ENCODE measurements at regions not wholly inside any gene's neighbourhood (a gene's known extent, or its start where the extent isn't known, plus 50 kb on each side); places are given as distances from the start of the nearest gene placed in this dataset.

DNA sequence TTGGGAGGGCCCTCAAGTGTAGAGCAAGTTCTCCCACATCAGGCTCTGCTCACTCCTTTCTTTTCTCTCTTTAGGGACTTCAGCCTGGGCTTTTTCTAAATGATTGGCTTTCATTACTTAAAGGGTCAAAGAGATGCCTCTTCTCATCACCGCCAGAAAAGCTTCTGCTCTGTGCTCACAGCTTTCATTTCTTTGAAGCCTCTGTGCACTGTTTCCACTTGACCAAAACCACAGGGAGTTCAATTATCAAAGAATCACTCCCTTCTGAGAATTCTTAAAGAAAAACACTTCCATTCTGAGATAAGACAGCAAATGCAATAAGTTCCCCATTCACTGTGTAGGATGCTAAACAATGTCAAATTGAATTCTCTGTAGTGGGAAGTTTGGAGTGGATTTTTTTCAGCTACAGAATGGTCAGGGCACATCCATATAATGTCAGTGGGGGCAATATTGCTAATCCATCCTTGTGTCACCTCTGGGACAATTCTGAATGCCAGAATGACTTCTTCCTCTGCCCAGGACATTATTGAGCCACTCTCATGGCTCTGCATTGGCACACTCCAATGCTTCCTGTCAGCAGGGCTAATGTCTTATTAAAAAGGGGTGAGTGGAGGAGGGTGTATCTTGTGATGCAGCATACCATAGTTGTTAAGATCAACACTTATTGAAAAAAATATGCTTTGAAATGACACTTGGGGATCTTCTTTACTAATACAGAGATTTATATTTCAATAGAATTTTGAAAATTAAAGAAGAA, 217.6 kb downstream of the SNCA start:
- BruUV-seq (replicated peaks) = no TSS peak
- no peaks in the 10 kb centered on the region for H3K4me1 ChIP-seq (ENCODE audit: control insufficient read depth, insufficient read depth, low read length)
- no peak overlapping the region for H3K4me3 ChIP-seq
- no peak for FAIRE-seq
- ChIA-PET POLR2A (no interaction called here), CTCF (no interaction called here), RAD21 (ENCODE audit: unreplicated experiment) (no interaction called here), SMC1A (ENCODE audit: uncharacterized antibody, unreplicated experiment) (no interaction called here)
- intact Hi-C loops (cut with micrococcal nuclease; ENCODE audit: unreplicated experiment) (no loop called here), in situ Hi-C loops (cut with MboI) (no loop called here)
- no peak overlapping the region for H3K9ac ChIP-seq (ENCODE audit: control insufficient read depth, insufficient read depth, low read length)
- H3K27ac ChIP-seq (ENCODE audit: control insufficient read depth, insufficient read depth) = no peak overlapping the region
- no peaks in the 10 kb centered on the region for H4K20me1 ChIP-seq (ENCODE audit: control insufficient read depth, insufficient read depth)
- H3K79me2 ChIP-seq (ENCODE audit: control insufficient read depth, insufficient read depth, low read length) = no peaks in the 10 kb centered on the region
- no peaks in the 10 kb centered on the region for H3K36me3 ChIP-seq (ENCODE audit: control insufficient read depth in 2 of 2, insufficient read depth in 2 of 2, low read length in 1 of 2)
- no peak for DNase-seq (ENCODE audit: low read depth, low spot score)
- no peak overlapping the region for H2AFZ ChIP-seq (ENCODE audit: control insufficient read depth, low read depth, low read length)
- ATAC-seq = peak; percentile 48
- H3K27me3 ChIP-seq (replicated peaks in 1 of 2; ENCODE audit: control insufficient read depth in 2 of 2, insufficient read depth in 2 of 2, low read length in 1 of 2) = no peaks in the 10 kb centered on the region
- H3K9me3 ChIP-seq (replicated peaks; ENCODE audit: control insufficient read depth, insufficient read depth, low read length) = no peaks in the 10 kb centered on the region
- 0% methylated on average over 1 of the region's 1 CpG for WGBS (ENCODE audit: insufficient coverage, insufficient replicate concordance, low lambda C conversion rate, missing lambda C conversion rate)
- no peak overlapping the region for H3K4me2 ChIP-seq (ENCODE audit: control insufficient read depth, insufficient read depth)
- TF ChIP-seq, protein P1, sequence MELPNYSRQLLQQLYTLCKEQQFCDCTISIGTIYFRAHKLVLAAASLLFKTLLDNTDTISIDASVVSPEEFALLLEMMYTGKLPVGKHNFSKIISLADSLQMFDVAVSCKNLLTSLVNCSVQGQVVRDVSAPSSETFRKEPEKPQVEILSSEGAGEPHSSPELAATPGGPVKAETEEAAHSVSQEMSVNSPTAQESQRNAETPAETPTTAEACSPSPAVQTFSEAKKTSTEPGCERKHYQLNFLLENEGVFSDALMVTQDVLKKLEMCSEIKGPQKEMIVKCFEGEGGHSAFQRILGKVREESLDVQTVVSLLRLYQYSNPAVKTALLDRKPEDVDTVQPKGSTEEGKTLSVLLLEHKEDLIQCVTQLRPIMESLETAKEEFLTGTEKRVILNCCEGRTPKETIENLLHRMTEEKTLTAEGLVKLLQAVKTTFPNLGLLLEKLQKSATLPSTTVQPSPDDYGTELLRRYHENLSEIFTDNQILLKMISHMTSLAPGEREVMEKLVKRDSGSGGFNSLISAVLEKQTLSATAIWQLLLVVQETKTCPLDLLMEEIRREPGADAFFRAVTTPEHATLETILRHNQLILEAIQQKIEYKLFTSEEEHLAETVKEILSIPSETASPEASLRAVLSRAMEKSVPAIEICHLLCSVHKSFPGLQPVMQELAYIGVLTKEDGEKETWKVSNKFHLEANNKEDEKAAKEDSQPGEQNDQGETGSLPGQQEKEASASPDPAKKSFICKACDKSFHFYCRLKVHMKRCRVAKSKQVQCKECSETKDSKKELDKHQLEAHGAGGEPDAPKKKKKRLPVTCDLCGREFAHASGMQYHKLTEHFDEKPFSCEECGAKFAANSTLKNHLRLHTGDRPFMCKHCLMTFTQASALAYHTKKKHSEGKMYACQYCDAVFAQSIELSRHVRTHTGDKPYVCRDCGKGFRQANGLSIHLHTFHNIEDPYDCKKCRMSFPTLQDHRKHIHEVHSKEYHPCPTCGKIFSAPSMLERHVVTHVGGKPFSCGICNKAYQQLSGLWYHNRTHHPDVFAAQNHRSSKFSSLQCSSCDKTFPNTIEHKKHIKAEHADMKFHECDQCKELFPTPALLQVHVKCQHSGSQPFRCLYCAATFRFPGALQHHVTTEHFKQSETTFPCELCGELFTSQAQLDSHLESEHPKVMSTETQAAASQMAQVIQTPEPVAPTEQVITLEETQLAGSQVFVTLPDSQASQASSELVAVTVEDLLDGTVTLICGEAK (IDR thresholded peaks at IDR 0.05; ENCODE audit: borderline replicate concordance) = no peak
- TF ChIP-seq RB1 (IDR thresholded peaks at IDR 0.05; ENCODE audit: borderline replicate concordance) (no peak), CBX5 (IDR thresholded peaks at IDR 0.05; ENCODE audit: low read depth) (no peak), FOS (IDR thresholded peaks at IDR 0.05; ENCODE audit: borderline replicate concordance, extremely low read depth, insufficient read length) (no peak), SP1 (IDR thresholded peaks at IDR 0.05; ENCODE audit: low read depth, low read length) (no peak), HDGF (IDR thresholded peaks at IDR 0.05) (no peak), NR2F1 (conservative IDR thresholded peaks at IDR 0.05) (no peak), RBBP5 (conservative IDR thresholded peaks at IDR 0.05) (no peak), SMAD5 (IDR thresholded peaks at IDR 0.05; ENCODE audit: low read depth) (no peak)
- TF ChIP-seq, protein P2, sequence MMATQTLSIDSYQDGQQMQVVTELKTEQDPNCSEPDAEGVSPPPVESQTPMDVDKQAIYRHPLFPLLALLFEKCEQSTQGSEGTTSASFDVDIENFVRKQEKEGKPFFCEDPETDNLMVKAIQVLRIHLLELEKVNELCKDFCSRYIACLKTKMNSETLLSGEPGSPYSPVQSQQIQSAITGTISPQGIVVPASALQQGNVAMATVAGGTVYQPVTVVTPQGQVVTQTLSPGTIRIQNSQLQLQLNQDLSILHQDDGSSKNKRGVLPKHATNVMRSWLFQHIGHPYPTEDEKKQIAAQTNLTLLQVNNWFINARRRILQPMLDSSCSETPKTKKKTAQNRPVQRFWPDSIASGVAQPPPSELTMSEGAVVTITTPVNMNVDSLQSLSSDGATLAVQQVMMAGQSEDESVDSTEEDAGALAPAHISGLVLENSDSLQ (IDR thresholded peaks at IDR 0.05) = no peak
- TF ChIP-seq, protein P3, sequence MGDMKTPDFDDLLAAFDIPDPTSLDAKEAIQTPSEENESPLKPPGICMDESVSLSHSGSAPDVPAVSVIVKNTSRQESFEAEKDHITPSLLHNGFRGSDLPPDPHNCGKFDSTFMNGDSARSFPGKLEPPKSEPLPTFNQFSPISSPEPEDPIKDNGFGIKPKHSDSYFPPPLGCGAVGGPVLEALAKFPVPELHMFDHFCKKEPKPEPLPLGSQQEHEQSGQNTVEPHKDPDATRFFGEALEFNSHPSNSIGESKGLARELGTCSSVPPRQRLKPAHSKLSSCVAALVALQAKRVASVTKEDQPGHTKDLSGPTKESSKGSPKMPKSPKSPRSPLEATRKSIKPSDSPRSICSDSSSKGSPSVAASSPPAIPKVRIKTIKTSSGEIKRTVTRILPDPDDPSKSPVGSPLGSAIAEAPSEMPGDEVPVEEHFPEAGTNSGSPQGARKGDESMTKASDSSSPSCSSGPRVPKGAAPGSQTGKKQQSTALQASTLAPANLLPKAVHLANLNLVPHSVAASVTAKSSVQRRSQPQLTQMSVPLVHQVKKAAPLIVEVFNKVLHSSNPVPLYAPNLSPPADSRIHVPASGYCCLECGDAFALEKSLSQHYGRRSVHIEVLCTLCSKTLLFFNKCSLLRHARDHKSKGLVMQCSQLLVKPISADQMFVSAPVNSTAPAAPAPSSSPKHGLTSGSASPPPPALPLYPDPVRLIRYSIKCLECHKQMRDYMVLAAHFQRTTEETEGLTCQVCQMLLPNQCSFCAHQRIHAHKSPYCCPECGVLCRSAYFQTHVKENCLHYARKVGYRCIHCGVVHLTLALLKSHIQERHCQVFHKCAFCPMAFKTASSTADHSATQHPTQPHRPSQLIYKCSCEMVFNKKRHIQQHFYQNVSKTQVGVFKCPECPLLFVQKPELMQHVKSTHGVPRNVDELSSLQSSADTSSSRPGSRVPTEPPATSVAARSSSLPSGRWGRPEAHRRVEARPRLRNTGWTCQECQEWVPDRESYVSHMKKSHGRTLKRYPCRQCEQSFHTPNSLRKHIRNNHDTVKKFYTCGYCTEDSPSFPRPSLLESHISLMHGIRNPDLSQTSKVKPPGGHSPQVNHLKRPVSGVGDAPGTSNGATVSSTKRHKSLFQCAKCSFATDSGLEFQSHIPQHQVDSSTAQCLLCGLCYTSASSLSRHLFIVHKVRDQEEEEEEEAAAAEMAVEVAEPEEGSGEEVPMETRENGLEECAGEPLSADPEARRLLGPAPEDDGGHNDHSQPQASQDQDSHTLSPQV (IDR thresholded peaks at IDR 0.05) = no peak
- TF ChIP-seq, protein P4, sequence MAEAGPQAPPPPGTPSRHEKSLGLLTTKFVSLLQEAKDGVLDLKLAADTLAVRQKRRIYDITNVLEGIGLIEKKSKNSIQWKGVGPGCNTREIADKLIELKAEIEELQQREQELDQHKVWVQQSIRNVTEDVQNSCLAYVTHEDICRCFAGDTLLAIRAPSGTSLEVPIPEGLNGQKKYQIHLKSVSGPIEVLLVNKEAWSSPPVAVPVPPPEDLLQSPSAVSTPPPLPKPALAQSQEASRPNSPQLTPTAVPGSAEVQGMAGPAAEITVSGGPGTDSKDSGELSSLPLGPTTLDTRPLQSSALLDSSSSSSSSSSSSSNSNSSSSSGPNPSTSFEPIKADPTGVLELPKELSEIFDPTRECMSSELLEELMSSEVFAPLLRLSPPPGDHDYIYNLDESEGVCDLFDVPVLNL (IDR thresholded peaks at IDR 0.05; ENCODE audit: low read depth, low read length) = no peak
- TF ChIP-seq, protein P5, sequence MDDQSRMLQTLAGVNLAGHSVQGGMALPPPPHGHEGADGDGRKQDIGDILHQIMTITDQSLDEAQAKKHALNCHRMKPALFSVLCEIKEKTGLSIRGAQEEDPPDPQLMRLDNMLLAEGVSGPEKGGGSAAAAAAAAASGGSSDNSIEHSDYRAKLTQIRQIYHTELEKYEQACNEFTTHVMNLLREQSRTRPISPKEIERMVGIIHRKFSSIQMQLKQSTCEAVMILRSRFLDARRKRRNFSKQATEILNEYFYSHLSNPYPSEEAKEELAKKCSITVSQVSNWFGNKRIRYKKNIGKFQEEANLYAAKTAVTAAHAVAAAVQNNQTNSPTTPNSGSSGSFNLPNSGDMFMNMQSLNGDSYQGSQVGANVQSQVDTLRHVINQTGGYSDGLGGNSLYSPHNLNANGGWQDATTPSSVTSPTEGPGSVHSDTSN (IDR thresholded peaks at IDR 0.05; ENCODE audit: insufficient replicate concordance, low read depth, low read length) = no peak
